D721Med (cell line): ENCODE measurements at regions not wholly inside any gene's neighbourhood (a gene's known extent, or its start where the extent isn't known, plus 50 kb on each side); places are given as distances from the start of the nearest gene placed in this dataset.
"Not testable (repeated sequence)": the region's sequence is repeated elsewhere in the genome, so short reads cannot be mapped to it uniquely, and the experiment has no call there.

ENCODE experiments used
- DNase-seq: peaks from one replicate; pipeline ENCODE4 v3.0.0; 2011; ENCODE audit warnings: low spot score; ENCODE audit not compliant: insufficient read length
- FAIRE-seq: peaks from 2 replicates; lab custom pipeline; 2011; peaks lifted over from hg19 to GRCh38; lab: Jason Lieb, UNC
- TF ChIP-seq, protein P1 (sequence below): IDR thresholded peaks from 2 replicates; pipeline ENCODE4 v1.5.1; 2012; ENCODE audit warnings: mild to moderate bottlenecking, control low read depth; ENCODE audit not compliant: insufficient read depth; ENCODE audit errors: missing control alignments

DNA sequence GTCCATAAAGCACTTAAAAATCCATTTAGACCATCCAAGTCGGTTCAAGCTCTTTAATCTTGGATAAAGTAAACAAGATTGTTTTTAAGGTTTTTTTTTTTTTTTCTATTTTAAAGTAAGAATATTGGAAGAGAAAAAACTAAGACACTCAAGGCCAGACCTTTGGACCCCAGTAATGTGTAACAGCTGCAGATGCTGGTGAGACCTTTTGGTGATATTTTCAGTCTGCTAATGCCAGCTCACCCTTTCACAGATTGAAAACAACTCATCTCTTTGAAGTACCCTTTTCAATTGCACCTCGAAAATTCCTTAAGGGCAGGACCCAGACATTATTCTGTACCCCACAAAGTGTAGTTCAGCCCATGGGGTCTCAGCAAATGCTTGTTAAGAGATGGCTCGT is 260.7 kb upstream of the CTNNB1 start:
- TF ChIP-seq, protein P1, sequence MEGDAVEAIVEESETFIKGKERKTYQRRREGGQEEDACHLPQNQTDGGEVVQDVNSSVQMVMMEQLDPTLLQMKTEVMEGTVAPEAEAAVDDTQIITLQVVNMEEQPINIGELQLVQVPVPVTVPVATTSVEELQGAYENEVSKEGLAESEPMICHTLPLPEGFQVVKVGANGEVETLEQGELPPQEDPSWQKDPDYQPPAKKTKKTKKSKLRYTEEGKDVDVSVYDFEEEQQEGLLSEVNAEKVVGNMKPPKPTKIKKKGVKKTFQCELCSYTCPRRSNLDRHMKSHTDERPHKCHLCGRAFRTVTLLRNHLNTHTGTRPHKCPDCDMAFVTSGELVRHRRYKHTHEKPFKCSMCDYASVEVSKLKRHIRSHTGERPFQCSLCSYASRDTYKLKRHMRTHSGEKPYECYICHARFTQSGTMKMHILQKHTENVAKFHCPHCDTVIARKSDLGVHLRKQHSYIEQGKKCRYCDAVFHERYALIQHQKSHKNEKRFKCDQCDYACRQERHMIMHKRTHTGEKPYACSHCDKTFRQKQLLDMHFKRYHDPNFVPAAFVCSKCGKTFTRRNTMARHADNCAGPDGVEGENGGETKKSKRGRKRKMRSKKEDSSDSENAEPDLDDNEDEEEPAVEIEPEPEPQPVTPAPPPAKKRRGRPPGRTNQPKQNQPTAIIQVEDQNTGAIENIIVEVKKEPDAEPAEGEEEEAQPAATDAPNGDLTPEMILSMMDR, result no peak
- no peak for DNase-seq
- no peak for FAIRE-seq

DNA sequence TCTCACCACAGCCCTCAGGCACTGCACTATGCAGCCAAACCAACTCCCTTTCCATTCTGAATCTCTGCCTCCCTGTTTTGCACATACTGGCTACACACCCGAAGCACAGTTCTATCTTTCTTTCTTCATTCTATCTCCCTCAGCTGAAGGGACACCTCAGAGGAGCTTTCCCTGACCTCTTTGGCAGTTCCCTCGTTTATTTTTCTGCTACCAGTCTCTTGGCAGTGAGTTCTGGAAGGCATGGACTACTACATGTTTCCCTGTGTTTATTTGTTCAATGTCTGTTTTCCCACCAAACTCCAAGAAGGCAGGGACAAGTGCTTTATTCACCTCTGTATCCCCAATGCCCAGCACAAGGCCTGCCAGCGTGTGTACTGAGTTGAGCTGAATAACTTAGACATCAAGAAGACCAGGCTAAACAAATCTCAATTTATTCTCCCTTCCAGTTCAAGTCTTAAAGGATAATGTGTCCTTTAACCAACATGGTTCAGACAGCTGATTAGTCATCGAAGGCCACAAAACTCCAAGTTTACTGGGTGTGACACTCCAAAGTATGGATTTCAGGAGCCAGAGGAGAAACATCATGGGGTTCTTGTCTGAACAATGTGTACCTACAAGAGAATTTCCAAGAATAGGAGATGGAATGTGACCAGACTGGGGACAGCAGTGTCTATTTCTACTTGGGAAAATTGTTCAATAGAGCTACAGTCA is 260.1 kb upstream of the CTNNB1 start:
- TF ChIP-seq, protein P1, result no peak
- FAIRE-seq (no peak), DNase-seq (no peak)

DNA sequence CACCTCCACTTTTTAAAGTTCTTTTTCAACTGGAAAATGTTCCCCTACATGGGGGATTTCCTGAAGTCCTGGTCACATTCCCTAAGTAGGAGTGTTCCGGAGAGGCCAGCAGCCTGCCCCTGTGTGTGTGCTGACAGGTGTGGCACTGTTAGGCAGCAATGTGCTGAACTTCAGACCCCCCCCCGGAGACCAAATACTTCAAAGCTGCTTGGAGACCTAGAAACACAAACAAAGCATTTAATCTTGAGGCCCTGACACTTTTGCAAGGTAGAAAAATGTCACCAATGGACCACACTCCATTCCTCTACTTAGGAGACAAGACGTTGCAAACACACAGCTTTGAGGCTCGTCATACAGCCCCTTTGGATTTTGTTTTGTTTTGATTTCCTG is 259.6 kb upstream of the CTNNB1 start:
- no peak for DNase-seq
- FAIRE-seq, result no peak
- TF ChIP-seq, protein P1, result no peak

DNA sequence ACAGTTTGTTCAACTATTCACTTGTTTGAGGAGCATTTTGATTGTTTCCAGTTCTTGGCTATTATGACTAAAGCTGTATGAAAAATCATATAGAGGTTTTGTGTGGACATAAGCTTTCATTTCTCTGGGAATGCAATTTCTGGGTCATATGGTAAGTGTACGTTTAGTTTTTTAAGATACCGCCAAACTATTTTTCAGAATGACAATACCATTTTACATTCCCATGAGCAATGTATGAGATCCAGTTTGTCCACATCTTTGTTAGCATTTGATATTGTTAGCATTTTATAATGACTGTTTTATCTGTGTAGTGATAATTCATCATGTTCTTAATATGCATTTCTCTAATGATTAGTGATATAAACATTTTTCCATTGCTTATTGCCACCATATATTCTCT is 258.7 kb upstream of the CTNNB1 start:
- TF ChIP-seq, protein P1, result no peak
- no peak for FAIRE-seq
- no peak for DNase-seq

DNA sequence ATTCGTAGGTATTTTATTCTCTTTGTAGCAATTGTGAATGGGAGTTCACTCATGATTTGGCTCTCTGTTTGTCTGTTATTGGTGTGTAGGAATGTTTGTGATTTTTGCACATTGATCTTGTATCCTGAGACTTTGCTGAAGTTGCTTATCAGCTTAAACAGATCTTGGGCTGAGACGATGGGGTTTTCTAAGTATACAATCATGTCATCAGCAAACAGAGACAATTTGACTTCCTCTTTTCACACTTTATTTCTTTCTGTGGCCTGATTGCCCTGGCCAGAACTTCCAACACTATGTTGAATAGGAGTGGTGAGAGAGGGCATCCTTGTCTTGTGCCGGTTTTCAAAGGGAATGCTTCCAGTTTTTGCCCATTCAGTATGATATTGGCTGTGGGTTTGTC is 252.3 kb upstream of the CTNNB1 start:
- DNase-seq, FAIRE-seq: not testable (repeated sequence)

DNA sequence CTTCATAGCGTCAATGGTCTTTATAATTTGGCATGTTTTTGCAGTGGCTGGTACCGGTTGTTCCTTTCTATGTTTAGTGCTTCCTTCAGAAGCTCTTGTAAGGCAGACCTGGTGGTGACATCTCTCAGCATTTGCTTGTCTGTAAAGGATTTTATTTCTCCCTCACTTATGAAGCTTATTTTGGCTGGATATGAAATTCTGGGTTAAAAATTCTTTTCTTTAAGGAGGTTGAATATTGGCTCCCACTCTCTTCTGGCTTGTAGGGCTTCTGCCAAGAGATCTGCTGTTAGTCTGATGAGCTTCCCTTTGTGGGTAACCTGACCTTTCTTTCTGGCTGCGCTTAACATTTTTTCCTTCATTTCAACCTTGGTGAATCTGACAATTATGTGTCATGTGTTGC is 250.0 kb upstream of the CTNNB1 start:
- FAIRE-seq, DNase-seq: not testable (repeated sequence)

DNA sequence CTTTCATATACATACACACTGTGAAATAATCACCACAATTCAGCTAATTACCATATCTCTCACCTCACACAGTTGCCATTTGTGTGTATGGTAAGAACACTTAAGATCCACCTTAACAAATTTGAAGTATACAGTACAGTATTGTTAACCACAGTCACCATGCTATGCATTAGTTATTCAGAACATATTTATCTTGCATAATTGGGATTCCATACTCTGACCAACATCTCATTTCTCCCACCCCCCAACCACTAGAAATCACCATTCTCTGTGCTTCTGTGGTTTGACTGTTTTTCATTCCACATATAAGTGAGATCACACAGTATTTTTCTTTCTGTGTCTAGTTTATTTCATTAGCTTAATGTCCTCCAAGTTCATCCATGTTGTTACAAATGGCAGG is 247.7 kb upstream of the CTNNB1 start:
- DNase-seq (no peak), FAIRE-seq (no peak)
- TF ChIP-seq, protein P1, result no peak

DNA sequence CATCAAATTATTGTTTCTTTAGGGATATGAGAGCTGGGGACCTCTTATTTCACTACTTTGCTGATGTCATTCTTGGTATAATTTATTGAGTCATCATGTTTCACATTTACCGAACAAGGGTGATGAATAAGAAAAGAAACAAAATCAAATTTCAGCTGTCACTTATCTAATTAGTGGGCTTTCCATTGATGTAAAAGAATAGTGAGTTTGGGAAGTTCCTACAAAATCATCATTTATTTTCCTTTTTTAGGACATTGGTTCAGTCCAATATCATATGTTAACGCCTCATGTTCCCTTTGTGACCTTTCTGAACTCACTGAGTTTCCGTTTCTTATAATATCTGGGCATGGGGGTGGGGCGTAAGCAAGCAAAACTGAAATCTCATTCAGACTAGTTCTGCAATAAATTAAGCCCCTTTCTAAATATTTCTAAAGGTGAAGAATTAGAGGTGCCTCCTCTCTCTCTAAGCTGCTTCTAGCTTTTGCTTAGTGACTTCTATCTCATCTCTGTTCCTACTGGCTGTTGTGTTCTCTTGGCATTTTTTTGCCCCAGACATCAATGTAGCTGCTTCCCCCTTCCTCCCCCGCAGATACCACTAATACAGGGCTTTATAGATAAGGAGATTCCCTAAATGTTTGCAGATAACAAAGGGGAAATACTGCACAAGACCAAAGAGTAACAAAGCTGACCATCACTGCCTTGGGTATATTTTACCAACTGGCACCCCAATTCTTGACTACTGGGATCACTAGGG is 238.0 kb upstream of the CTNNB1 start:
- no peak for DNase-seq
- no peak for FAIRE-seq
- TF ChIP-seq, protein P1, result no peak
